ENCODE measurements at regions not wholly inside any gene's neighbourhood (a gene's known extent, or its start where the extent isn't known, plus 50 kb on each side); places are given as distances from the start of the nearest gene placed in this dataset.

DNA sequence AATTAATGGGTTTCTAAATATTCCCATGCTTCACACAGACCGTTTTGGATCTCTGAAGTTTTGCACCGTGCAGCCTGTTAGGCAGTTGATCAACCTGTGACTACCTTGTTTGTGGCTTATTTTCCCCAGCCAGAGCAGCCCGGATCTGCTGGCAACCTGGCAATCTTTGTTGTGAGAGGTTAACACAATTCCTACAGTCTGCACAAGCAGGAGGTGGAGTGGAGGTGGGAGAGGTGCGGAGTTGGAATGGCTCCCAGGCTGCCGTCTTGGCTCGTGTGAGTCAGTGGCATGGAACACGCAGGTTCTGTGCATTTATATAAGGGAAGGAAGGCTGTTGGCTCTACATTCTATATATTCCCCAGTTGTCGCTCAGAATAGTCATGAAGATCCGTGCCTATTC is 70.9 kb upstream of the STOX2 start:
- DNase-seq (ENCODE audit: low read depth) = no peak
- no peak overlapping the region for H3K4me3 ChIP-seq (ENCODE audit: low read length)
- TF ChIP-seq CTCF (conservative IDR thresholded peaks at IDR 0.05; ENCODE audit: low read depth, low read length) = no peak

DNA sequence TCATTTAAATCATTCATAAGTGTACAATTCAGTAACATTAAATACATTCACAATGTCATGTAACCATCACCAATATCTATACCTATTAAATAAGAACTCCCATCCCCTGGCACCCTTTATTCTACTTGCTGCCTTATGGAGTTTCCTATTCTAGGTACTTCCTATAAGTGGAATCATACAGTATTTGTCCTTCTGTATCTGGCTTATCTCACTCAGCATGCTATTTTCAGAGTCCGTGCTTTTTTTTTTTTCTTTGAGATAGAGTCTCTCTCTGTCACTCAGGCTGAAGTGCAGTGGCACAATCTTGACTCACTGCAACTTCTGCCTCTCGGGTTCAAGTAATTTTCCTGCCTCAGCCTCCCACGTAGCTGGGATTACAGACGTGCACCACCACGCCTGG is 67.9 kb upstream of the STOX2 start:
- no peak for DNase-seq (ENCODE audit: low read depth)
- TF ChIP-seq CTCF (conservative IDR thresholded peaks at IDR 0.05; ENCODE audit: low read depth, low read length) = no peak
- H3K4me3 ChIP-seq (ENCODE audit: low read length) = no peak overlapping the region

- TF ChIP-seq CTCF (conservative IDR thresholded peaks at IDR 0.05; ENCODE audit: low read depth, low read length) = peak; percentile 31
- no peak overlapping the region for H3K4me3 ChIP-seq (ENCODE audit: low read length)
- DNase-seq (ENCODE audit: low read depth) = no peak
These were observed 66.0 kb upstream of the STOX2 start for GRCh38 chr4:183838987-183839712.

DNA sequence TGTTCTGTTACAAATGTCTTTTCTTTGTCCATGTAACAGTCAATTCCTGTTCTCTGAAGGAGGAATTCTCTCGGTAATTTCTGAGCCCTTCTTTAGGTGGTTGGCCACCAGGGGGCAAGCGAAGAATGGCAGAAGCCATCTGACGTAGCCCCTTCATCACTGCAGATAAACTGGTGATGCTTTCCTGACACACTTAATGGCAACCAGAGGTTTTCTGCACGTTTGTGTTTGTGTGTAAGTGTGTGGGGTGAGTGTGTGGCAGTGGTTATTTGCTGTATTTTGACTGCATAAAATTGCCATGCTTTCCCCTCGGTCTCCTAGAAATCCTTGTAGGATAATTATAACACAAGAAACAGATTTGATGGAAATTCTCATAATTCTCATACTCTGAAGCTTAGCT is 64.8 kb upstream of the STOX2 start:
- peak; percentile 42 for DNase-seq (ENCODE audit: low read depth)
- peak; percentile 91 for TF ChIP-seq CTCF (conservative IDR thresholded peaks at IDR 0.05; ENCODE audit: low read depth, low read length)
- H3K4me3 ChIP-seq (ENCODE audit: low read length) = no peak overlapping the region

DNA sequence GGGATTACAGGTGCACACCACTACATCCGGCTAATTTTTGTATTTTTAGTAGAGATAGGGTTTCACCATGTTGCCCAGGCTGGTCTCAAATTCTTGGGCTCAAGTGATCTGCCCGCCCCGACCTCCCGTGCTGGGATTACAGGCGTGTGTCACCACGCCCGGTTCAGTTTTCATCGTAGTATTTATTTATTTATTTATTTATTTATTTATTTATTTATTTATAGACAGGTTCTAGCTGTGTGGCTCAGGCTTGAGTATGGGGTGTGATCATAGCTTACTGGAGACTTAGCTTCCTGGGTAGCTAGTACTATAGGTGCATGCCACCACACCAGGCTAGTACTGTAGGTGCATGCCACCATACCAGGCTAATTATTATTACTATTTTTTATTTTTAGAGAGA is 64.1 kb upstream of the STOX2 start:
- no peak overlapping the region for H3K4me3 ChIP-seq (ENCODE audit: low read length)
- no peak for DNase-seq (ENCODE audit: low read depth)
- no peak for TF ChIP-seq CTCF (conservative IDR thresholded peaks at IDR 0.05; ENCODE audit: low read depth, low read length)

DNA sequence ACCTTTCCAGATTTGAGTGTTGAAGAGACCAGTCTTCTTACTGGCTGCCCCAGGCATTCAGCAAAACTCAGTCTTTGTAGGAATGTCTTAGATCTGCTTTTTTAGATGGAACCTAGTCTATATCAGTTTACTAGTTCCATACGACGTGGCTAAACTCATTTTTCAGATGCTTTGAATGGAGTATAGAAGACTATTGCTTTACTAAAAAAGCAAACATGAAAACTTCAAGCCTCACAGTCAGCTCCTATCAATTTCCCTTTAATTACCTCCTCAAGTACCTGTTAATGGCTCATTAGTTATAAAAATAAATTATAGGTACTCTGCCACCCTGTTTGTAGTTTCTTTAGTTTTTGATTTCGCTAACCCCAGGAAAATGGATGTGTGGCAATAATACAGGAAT is 63.0 kb upstream of the STOX2 start:
- TF ChIP-seq CTCF (conservative IDR thresholded peaks at IDR 0.05; ENCODE audit: low read depth, low read length) = no peak
- H3K4me3 ChIP-seq (ENCODE audit: low read length) = no peak overlapping the region
- no peak for DNase-seq (ENCODE audit: low read depth)

DNA sequence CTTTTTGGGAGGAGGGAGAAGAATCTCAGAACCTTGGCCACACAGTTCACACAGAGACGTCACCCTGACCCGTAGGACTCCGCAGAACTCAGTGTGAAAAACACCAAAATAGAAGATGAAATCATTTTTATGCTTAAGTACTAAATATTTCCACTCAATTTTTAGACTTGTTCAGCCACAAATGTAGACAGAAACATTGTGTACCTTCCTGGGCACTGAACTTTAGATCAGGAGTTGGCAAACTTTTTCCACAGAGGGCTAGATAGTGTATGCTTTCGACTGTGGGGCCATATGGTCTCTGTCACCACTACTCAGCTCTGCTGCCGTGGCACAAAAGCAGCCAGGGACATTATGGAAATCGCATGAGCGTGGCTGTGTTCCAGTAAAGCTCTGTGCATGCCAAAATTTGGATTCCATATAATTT is 61.8 kb upstream of the STOX2 start:
- TF ChIP-seq CTCF (conservative IDR thresholded peaks at IDR 0.05; ENCODE audit: low read depth, low read length) = no peak
- no peak overlapping the region for H3K4me3 ChIP-seq (ENCODE audit: low read length)
- DNase-seq (ENCODE audit: low read depth) = no peak
